Gastrocnemius medialis (tissue), 4 donors: ENCODE measurements at regions not wholly inside any gene's neighbourhood (a gene's known extent, or its start where the extent isn't known, plus 50 kb on each side); places are given as distances from the start of the nearest gene placed in this dataset.

Source experiments
- ATAC-seq, 2 donors: fragments of 150-250 bp; one replicate each; pipeline ENCODE4 v1.9.1; 2016
- DNase-seq, 2 donors: peaks; one replicate each; pipeline ENCODE4 v3.0.0-alpha.2; 2019
- H3K27ac ChIP-seq, 4 donors: fragments of 200-600 bp; sonication (generic); 1 replicate in 1 of 4; 2 replicates in 3 of 4; pipeline ENCODE4 v1.5.1; 2016 to 2018; ENCODE audit warnings: mild to moderate bottlenecking in 2 of 4, moderate library complexity in 1 of 4
- H3K27me3 ChIP-seq, 3 donors: fragments of 200-600 bp; sonication (generic) in 2 of 3; 1 replicate in 1 of 3; 2 replicates in 2 of 3; pipeline versions ENCODE4 v1.5.1 to v1.6.0; 2016 to 2019; ENCODE audit warnings: mild to moderate bottlenecking in 1 of 3, moderate library complexity in 1 of 3
- H3K36me3 ChIP-seq, 2 donors: fragments of 200-600 bp; sonication (generic) in 1 of 2; one replicate each; pipeline ENCODE4 v1.5.1; 2017 to 2018
- H3K4me1 ChIP-seq, 2 donors: fragments of 200-600 bp; sonication (generic) in 1 of 2; one replicate each; pipeline ENCODE4 v1.5.1; 2016 to 2017; ENCODE audit warnings: mild to moderate bottlenecking in 2 of 2
- H3K4me3 ChIP-seq, 4 donors: fragments of 200-600 bp; sonication (generic) in 3 of 4; 1 replicate in 1 of 4; 2 replicates in 3 of 4; pipeline ENCODE4 v1.5.1; 2016 to 2019; ENCODE audit warnings: mild to moderate bottlenecking in 2 of 4
- H3K9me3 ChIP-seq, 3 donors: fragments of 200-600 bp; sonication (generic) in 2 of 3; 1 replicate in 1 of 3; 2 replicates in 2 of 3; pipeline ENCODE4 v1.5.1; 2016 to 2019
- CTCF ChIP-seq, 5 experiments: fragments of 450-650 bp in 3 of 5; fragments of 200-600 bp in 2 of 5; sonication (generic) in 2 of 5; IDR thresholded peaks in 4 of 5; conservative IDR thresholded peaks in 1 of 5; 1 replicate in 4 of 5; 2 replicates in 1 of 5; pipeline ENCODE4 v1.5.1; 2016 to 2019; ENCODE audit warnings: antibody characterized with exemption in 5 of 5, mild to moderate bottlenecking in 3 of 5, moderate library complexity in 3 of 5
- POLR2A ChIP-seq, 2 donors: fragments of 450-650 bp; IDR thresholded peaks; one replicate each; pipeline ENCODE4 v1.6.1; 2017; ENCODE audit warnings: antibody characterized with exemption in 2 of 2, mild to moderate bottlenecking in 2 of 2, moderate library complexity in 2 of 2
- in situ Hi-C, 4 donors: fragments of 200-750 bp; cut with MboI; loops; one replicate each; pipeline versions ENCODE4 v1.15.0 to v1.8.0; 2017; ENCODE audit warnings: low sequenced_read_pairs in 4 of 4
- intact Hi-C: fragments of 100-400 bp; cut with DNase I; formaldehyde crosslinking; loops from one replicate; pipeline ENCODE4 v1.15.1; 2023; ENCODE audit warnings: low total_unique reads

DNA sequence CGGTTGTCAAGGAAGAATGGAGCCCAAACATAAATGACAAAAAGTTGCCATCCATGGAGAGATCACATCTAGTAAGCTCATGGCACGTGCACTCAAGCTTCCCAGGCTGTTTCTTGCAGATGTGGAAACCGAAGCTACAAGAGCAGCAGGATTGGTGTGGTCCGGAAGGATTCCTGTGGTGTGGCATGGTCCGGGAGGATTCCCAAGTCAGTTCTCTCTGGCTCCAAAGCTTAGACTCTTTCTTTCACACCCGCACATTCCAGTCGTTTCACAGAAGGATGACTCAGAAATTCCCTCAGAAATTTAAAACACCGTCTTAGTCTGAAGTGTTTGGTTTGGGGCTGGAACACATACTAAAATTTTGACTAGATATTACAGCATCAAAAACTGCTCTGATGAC, 78.0 kb upstream of the DRD2 start:
- Histone ChIP-seq H3K27me3 (no peaks in the 10 kb centered on the region), H3K4me1 (peaks cover 0 to 8% of the 10 kb centered on the region in 2 donors), H3K36me3 (no peaks in the 10 kb centered on the region), H3K4me3 (no peak overlapping the region), H3K27ac (no peak overlapping the region), H3K9me3 (no peaks in the 10 kb centered on the region)
- in situ Hi-C loops (no loop called here), intact Hi-C loops (no loop called here)
- DNase-seq = no peak
- ATAC-seq = no peak
- TF ChIP-seq CTCF (IDR thresholded peaks at IDR 0.05 in 4 of 5, conservative IDR thresholded peaks at IDR 0.05 in 1 of 5) (no peak), POLR2A (IDR thresholded peaks at IDR 0.05) (no peak)

DNA sequence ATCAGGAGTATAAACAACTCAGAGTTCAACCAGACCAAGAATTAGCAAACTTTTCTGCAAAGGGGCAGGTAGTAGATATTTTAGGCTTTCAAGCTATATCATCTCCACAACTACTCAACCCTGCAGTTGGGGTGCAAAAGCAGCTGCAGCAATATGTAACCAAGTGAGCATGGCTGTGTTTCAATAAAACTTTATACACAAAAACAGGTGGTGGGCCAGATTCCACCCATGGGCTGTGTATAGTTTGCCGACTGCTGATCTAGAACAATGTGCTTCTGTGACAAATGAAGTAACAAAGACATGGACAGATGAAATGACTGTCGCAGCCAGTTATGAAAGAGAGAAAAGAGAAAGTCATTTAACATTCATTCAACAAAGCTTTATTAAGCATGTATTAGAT, 77.1 kb upstream of the DRD2 start:
- Histone ChIP-seq H3K9me3 (no peaks in the 10 kb centered on the region), H3K36me3 (no peaks in the 10 kb centered on the region), H3K27me3 (no peaks in the 10 kb centered on the region), H3K4me3 (no peak overlapping the region), H3K27ac (no peak overlapping the region), H3K4me1 (peaks cover 0 to 8% of the 10 kb centered on the region in 2 donors)
- intact Hi-C loops = no loop called here
- no peak for TF ChIP-seq CTCF (IDR thresholded peaks at IDR 0.05 in 4 of 5, conservative IDR thresholded peaks at IDR 0.05 in 1 of 5)
- no peak for TF ChIP-seq POLR2A (IDR thresholded peaks at IDR 0.05)
- in situ Hi-C loops = no loop called here
- no peak for ATAC-seq
- DNase-seq = no peak

DNA sequence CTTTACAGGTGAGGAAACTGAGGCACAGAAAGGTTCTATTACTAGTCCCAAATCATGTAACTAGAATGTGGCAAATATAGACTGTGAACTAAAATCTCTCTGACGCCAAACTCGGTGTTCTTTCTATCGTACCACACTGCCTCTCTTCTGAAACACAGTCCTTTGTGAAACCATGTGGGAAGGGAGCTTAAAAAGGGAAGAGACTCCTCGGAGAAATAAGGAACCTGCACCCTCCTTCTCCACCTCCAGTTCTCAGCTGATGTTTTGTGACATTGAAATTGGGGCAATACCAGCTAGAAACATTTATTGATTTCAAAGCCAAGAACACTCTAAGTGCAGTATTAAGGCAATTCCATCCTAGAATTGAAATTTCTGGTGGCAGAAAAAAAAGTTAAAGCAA, 76.4 kb upstream of the DRD2 start:
- Histone ChIP-seq H3K27ac (no peak overlapping the region), H3K4me1 (peaks cover 0 to 8% of the 10 kb centered on the region in 2 donors), H3K4me3 (no peak overlapping the region), H3K9me3 (no peaks in the 10 kb centered on the region), H3K36me3 (no peaks in the 10 kb centered on the region), H3K27me3 (no peaks in the 10 kb centered on the region)
- in situ Hi-C loops (no loop called here), intact Hi-C loops (no loop called here)
- DNase-seq = no peak
- TF ChIP-seq CTCF (IDR thresholded peaks at IDR 0.05 in 4 of 5, conservative IDR thresholded peaks at IDR 0.05 in 1 of 5) (no peak), POLR2A (IDR thresholded peaks at IDR 0.05) (no peak)
- no peak for ATAC-seq

DNA sequence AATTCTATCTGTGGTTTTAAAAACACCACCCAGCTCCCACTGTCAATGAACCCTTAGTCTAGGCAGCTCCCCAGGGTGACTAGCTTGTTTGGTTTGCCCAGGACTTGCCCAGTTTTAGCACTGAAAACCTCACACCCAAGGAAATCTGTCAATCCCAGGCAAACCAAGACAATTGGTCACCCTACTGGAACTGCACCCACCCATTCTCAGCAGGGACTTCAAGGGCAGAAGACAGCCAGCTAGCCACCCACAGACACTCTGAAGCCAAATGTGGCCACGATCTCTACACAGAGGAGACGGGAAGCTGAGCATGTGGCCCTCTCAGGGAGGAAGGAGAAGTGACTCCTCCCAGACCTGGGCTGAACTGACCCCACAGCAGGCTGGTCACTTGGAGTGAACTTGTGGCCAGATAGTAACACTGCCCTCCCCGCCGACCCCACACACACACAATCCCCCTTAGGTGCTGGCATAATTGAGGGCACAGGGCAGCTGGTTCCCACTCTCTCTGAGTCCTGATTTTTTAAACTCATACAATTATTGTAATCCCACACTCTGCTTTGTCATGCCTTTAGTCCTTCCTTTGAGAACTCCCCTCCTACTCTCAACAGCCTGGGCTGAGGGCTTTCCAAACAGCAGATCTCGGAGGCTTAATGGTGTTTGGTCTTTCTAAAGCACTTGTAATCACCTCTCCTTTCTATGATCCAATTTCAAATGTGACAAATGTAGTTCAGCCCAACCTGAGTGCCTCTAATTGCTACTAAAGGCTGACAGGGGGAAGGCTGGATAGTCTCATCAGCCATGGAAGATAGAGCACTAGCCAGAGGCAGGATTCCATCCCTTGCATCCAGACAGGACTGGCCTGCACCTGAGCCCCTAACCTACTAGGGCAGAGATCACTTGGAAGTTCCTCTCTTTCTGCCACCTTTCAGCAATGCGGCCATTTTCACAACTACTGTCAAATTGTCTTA, 74.7 kb upstream of the DRD2 start:
- in situ Hi-C loops = loop anchor here (25.0 kb wide), 1 partner anchor 187 kb away; no protein-coding TSS in a partner anchor

More for the DNA sequence above, 74.7 kb upstream of the DRD2 start:
- H3K27ac ChIP-seq = no peak overlapping the region
- intact Hi-C loops = no loop called here
- no peaks in the 10 kb centered on the region for H3K4me1 ChIP-seq
- DNase-seq (no peak), ATAC-seq (no peak)
- no peaks in the 10 kb centered on the region for H3K36me3 ChIP-seq
- H3K4me3 ChIP-seq = no peak overlapping the region
- H3K9me3 ChIP-seq = no peaks in the 10 kb centered on the region
- no peaks in the 10 kb centered on the region for H3K27me3 ChIP-seq
- no peak for TF ChIP-seq CTCF (IDR thresholded peaks at IDR 0.05 in 4 of 5, conservative IDR thresholded peaks at IDR 0.05 in 1 of 5)
- TF ChIP-seq POLR2A (IDR thresholded peaks at IDR 0.05) = no peak
